Cerebellar nuclear complex (tissue), 1 donor: ENCODE measurements at regions not wholly inside any gene's neighbourhood (a gene's known extent, or its start where the extent isn't known, plus 50 kb on each side); places are given as distances from the start of the nearest gene placed in this dataset.
"Not testable (repeated sequence)": the region's sequence is repeated elsewhere in the genome, so short reads cannot be mapped to it uniquely, and the experiment has no call there.

Experiments
- DNase-seq, 2 experiments: peaks; one replicate each; lab custom pipeline; 2025; lab: John Stamatoyannopoulos, UW

GRCh38 chr1:194442901-194443575 is 1256.6 kb upstream of the B3GALT2 start:
- DNase-seq = no peak

GRCh38 chr1:194437135-194437534 is 1250.7 kb upstream of the B3GALT2 start:
- DNase-seq = no peak

- DNase-seq = no peak
These were observed 1244.7 kb upstream of the B3GALT2 start for GRCh38 chr1:194431121-194431520.

- no peak for DNase-seq
These were observed 1234.3 kb upstream of the B3GALT2 start for GRCh38 chr1:194420706-194421105.

GRCh38 chr1:194419721-194420120 is 1233.3 kb upstream of the B3GALT2 start:
- DNase-seq = no peak

- DNase-seq = no peak
These were observed 1224.3 kb upstream of the B3GALT2 start for GRCh38 chr1:194410756-194411155.

DNA sequence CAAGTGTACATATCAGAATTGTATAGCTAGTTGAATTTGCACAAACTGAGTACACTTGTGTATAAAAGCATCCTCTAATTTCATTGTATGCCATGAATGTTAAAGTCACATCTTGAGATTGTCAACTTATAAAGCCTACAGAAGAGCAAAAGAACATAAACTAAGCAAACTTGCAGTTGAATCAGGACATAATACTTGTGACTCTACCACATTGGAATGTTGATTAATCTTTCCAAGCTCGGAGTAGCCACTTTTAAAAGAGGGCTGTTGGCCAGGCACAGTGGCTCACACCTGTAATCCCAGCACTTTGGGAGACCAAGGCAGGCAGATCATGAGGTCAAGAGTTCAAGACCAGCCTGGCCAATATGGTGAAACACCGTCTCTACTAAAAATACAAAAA is 1220.8 kb upstream of the B3GALT2 start:
- not testable (repeated sequence) for DNase-seq

- DNase-seq = no peak
These were observed 1208.3 kb upstream of the B3GALT2 start for GRCh38 chr1:194394676-194395075.

GRCh38 chr1:194387531-194387930 is 1201.1 kb upstream of the B3GALT2 start:
- DNase-seq = no peak

DNA sequence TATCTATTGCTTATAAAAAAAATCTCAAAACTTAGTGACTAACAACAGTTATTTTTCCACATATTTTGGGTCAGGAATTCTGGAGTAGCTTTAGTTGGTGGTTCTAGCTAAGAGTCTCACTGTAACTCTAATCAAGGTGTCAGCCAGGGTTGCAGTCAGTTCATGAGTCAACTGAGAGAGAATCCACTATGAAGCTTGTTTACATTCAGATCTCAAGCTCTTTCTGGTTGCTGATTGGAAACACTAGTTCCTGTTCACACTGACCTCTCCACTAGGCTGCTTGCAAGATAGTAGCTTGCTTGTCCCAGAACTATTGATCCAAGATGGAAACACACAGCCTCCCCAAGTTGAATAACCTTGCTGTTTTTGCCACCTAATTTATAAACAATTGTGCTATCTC is 1192.1 kb upstream of the B3GALT2 start:
- DNase-seq = no peak

DNA sequence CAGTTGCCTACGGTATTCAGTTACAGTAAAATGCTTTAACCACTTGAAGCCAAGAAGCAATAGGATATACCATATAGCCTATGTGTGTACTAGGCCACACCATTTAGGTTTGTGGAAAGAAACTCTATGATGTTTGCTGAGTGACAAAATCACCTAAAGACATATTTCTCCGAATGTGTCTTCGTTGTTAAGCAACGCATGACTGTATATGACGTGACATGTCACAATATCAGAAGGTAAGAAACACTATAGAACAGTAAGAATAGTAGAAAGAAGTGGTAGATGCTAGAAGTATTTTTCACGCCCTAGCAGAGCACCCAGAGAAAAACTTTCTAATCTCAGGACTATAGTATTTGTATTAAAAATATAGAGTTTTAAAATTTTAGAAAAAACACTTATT is 1188.2 kb upstream of the B3GALT2 start:
- no peak for DNase-seq

DNA sequence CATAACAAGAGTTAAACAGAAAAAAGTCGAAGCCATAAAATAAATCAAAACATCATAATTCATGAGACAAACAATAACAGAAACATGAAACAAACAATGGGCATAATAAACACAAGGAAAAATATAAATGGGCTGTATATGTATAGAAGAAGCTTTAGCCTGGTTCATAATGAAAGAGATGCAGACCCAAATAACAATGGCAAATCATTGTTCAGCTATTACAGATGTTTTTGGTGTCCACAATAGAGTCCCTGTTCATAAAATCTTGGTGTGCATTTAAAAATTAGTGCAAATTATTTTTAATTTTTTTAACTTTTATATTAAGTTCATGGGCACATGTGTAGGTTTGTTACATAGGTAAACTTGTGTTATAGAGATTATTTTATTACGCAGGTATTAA is 1185.9 kb upstream of the B3GALT2 start:
- no peak for DNase-seq

GRCh38 chr1:194369622-194370021 is 1183.2 kb upstream of the B3GALT2 start:
- DNase-seq = no peak

GRCh38 chr1:194369060-194369459 is 1182.6 kb upstream of the B3GALT2 start:
- DNase-seq = no peak

- no peak for DNase-seq
These were observed 1180.7 kb upstream of the B3GALT2 start for GRCh38 chr1:194367121-194367520.

DNA sequence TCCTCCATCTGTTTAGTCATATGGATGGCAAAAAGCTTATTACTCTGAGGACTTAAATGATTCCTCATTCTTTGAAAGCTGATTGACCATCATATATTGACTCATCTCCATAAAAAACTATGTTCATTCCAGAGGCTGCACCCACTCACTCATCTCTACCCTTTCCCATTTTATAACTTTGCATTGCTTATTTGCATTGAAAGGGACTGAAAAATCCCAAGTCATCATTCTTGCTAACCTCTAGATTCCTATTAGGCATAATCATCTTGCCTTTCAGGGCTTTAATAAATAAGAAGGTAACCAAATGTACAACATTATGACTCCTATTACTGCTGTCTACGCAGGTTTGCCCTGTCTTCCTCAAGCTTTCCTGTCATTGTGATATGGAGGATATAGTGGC is 1180.3 kb upstream of the B3GALT2 start:
- no peak for DNase-seq

DNA sequence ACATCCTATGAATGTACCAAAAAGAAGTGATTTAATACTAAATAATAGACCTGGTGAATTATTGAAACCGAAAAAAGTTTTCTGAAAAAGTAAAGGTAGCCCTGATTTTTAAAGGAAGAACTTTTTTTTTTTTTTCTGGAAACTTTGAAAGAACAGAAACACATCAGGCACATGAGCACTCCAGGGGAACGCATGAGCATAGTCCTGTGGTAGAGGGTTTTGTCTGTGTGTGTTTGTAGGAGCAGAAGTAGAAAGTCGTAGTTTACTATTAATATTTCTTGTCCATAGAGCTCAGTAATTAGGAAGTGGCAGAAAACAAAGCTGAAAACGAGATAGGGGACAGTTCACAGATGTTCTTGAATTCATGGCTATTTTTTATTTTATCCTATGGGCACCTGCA is 1175.9 kb upstream of the B3GALT2 start:
- DNase-seq = no peak

- DNase-seq = no peak
These were observed 1175.1 kb upstream of the B3GALT2 start for GRCh38 chr1:194361374-194362131.

DNA sequence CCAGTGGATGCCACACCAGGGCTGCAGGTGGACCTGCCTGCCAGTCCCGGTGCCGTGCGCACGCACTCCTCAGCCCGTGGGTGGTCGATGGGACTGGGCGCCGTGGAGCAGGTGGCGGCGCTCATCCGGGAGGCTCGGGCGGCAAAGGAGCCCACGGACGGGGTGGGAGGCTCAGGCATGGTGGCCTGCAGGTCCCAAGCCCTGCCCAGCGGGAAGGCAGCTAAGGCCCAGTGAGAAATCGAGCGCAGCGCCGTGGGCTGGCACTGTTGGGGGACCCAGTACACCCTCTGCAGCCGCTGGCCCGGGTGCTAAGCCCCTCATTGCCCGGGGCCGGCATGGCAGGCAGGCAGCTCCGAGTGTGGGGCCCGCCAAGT is 1171.8 kb upstream of the B3GALT2 start:
- no peak for DNase-seq

- DNase-seq = not testable (repeated sequence)
These were observed 1171.3 kb upstream of the B3GALT2 start for GRCh38 chr1:194357573-194358207.

- DNase-seq = no peak
These were observed 1169.2 kb upstream of the B3GALT2 start for GRCh38 chr1:194355488-194356106.

GRCh38 chr1:194353121-194353520 is 1166.7 kb upstream of the B3GALT2 start:
- no peak for DNase-seq

DNA sequence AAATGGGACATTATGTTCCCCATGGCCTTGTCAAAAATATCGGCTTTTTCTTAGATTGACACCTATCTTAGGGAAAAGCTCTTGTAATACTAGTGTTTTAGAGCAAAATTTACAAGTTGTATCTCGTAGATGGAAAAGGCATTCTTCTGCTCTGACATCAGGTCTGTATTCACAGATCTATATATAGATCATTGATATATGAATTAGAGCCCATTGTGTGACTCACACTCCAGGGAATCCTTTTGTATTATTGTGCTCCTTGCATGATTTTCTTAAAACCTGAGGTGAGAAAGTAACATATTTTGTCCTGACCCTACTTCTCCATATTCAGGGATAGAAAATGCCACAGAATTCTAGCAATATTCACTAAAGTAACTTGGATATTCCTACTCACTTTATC is 1160.8 kb upstream of the B3GALT2 start:
- DNase-seq = no peak
